SK-MEL-5 (cell line): ENCODE measurements at regions not wholly inside any gene's neighbourhood (a gene's known extent, or its start where the extent isn't known, plus 50 kb on each side); places are given as distances from the start of the nearest gene placed in this dataset.

Experiments
- DNase-seq: peaks from one replicate; pipeline ENCODE4 v3.0.0-alpha.2; 2016; ENCODE audit warnings: low read depth, low spot score
- in situ Hi-C: cut with HindIII; loops from 2 replicates; pipeline ENCODE4 v1.10.0; 2016; ENCODE audit warnings: low sequenced_read_pairs, high pct_unique_total_duplicates, low pct_unique_long_range_greater_than_20kb

GRCh38 chr2:3956892-3957291 is 253.5 kb downstream of the DCDC2C start:
- in situ Hi-C loops = no loop called here

GRCh38 chr2:3958465-3958864 is 255.1 kb downstream of the DCDC2C start:
- in situ Hi-C loops = no loop called here
- DNase-seq = no peak

More at GRCh38 chr2:3956892-3957291, 253.5 kb downstream of the DCDC2C start:
- DNase-seq = peak; percentile 31

GRCh38 chr2:3958969-3959368 is 255.6 kb downstream of the DCDC2C start:
- in situ Hi-C loops = no loop called here

GRCh38 chr2:3959372-3959771 is 256.0 kb downstream of the DCDC2C start:
- DNase-seq = peak; percentile 65
- in situ Hi-C loops = no loop called here

More at GRCh38 chr2:3958969-3959368, 255.6 kb downstream of the DCDC2C start:
- DNase-seq = no peak

- in situ Hi-C loops = no loop called here
- no peak for DNase-seq
Observed at GRCh38 chr2:3960106-3960505, 256.7 kb downstream of the DCDC2C start.

GRCh38 chr2:3962719-3963118 is 259.3 kb downstream of the DCDC2C start:
- DNase-seq = no peak
- in situ Hi-C loops = no loop called here

GRCh38 chr2:3965211-3965610 is 261.8 kb downstream of the DCDC2C start:
- in situ Hi-C loops = no loop called here

GRCh38 chr2:3965953-3966352 is 262.6 kb downstream of the DCDC2C start:
- DNase-seq = no peak
- in situ Hi-C loops = no loop called here

More at GRCh38 chr2:3965211-3965610, 261.8 kb downstream of the DCDC2C start:
- no peak for DNase-seq

GRCh38 chr2:3966470-3966869 is 263.1 kb downstream of the DCDC2C start:
- DNase-seq = no peak
- in situ Hi-C loops = no loop called here

GRCh38 chr2:3968736-3969135 is 265.4 kb downstream of the DCDC2C start:
- in situ Hi-C loops = no loop called here
- DNase-seq = no peak

- in situ Hi-C loops = no loop called here
- DNase-seq = no peak
Observed at GRCh38 chr2:3970791-3971651, 267.6 kb downstream of the DCDC2C start.

- DNase-seq = no peak
- in situ Hi-C loops = no loop called here
Observed at GRCh38 chr2:3971652-3972192, 268.3 kb downstream of the DCDC2C start.

GRCh38 chr2:3972377-3972776 is 269.0 kb downstream of the DCDC2C start:
- in situ Hi-C loops = no loop called here

GRCh38 chr2:3974765-3975164 is 271.4 kb downstream of the DCDC2C start:
- in situ Hi-C loops = no loop called here
- DNase-seq = no peak

More at GRCh38 chr2:3972377-3972776, 269.0 kb downstream of the DCDC2C start:
- DNase-seq = no peak

- DNase-seq = no peak
- in situ Hi-C loops = no loop called here
Observed at GRCh38 chr2:3981446-3981987, 278.1 kb downstream of the DCDC2C start.

GRCh38 chr2:3982160-3982559 is 278.8 kb downstream of the DCDC2C start:
- in situ Hi-C loops = no loop called here
- DNase-seq = no peak

- in situ Hi-C loops = no loop called here
- DNase-seq = no peak
Observed at GRCh38 chr2:3986063-3986462, 282.7 kb downstream of the DCDC2C start.

GRCh38 chr2:3986530-3987258 is 283.3 kb downstream of the DCDC2C start:
- in situ Hi-C loops = no loop called here

More at GRCh38 chr2:3986530-3987258, 283.3 kb downstream of the DCDC2C start:
- no peak for DNase-seq
